ENCODE measurements at regions not wholly inside any gene's neighbourhood (a gene's known extent, or its start where the extent isn't known, plus 50 kb on each side); places are given as distances from the start of the nearest gene placed in this dataset.

DNA sequence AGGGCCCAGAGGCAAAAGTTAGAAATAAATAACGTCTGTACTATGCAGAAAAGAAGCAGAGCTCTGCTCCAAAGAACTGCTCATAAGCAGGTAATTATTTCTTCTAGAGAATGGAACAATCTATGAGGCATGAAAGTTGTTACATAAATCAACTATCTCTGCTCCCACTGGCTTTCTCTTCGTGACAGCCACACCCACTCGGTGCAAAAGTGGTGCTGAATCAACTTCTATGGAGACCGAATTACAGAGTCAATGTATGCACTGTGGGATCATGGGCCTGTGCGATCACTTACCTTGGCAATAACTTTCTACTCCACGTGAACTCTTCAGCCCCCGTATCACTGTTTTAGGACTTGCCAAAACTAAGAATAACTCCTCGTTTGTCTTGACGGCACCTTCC, 99.4 kb upstream of the ATXN3L start:
- TF ChIP-seq, protein P1, sequence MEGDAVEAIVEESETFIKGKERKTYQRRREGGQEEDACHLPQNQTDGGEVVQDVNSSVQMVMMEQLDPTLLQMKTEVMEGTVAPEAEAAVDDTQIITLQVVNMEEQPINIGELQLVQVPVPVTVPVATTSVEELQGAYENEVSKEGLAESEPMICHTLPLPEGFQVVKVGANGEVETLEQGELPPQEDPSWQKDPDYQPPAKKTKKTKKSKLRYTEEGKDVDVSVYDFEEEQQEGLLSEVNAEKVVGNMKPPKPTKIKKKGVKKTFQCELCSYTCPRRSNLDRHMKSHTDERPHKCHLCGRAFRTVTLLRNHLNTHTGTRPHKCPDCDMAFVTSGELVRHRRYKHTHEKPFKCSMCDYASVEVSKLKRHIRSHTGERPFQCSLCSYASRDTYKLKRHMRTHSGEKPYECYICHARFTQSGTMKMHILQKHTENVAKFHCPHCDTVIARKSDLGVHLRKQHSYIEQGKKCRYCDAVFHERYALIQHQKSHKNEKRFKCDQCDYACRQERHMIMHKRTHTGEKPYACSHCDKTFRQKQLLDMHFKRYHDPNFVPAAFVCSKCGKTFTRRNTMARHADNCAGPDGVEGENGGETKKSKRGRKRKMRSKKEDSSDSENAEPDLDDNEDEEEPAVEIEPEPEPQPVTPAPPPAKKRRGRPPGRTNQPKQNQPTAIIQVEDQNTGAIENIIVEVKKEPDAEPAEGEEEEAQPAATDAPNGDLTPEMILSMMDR (IDR thresholded peaks at IDR 0.05) = no peak
- no peak for TF ChIP-seq POLR2A (IDR thresholded peaks at IDR 0.05)
